Prostate gland (tissue), 2 donors: ENCODE measurements at regions not wholly inside any gene's neighbourhood (a gene's known extent, or its start where the extent isn't known, plus 50 kb on each side); places are given as distances from the start of the nearest gene placed in this dataset.

Experiments used
- DNase-seq: peaks from one replicate; pipeline ENCODE4 v3.0.0-alpha.2; 2019; ENCODE audit warnings: low spot score
- H3K27ac ChIP-seq, 2 donors: fragments of 200-600 bp; sonication (generic); 2 replicates each; pipeline ENCODE4 v1.5.1; 2017 to 2019
- H3K27me3 ChIP-seq: fragments of 200-600 bp; sonication (generic); replicated peaks from 2 replicates; pipeline ENCODE4 v1.5.1; 2019; ENCODE audit not compliant: insufficient read depth
- H3K36me3 ChIP-seq, 2 donors: fragments of 200-600 bp; sonication (generic); 1 replicate in 1 of 2; 2 replicates in 1 of 2; pipeline versions ENCODE4 v1.5.1 to v1.8.1; 2017 to 2019
- H3K4me1 ChIP-seq: fragments of 200-600 bp; sonication (generic); replicated peaks from 2 replicates; pipeline ENCODE4 v1.5.1; 2019
- H3K4me3 ChIP-seq, 2 donors: fragments of 200-600 bp; sonication (generic); 2 replicates each; pipeline ENCODE4 v1.5.1; 2017 to 2019
- H3K9me3 ChIP-seq: fragments of 200-600 bp; sonication (generic); 2 replicates; pipeline ENCODE4 v1.5.1; 2017
- CTCF ChIP-seq, 4 experiments: fragments of 200-600 bp in 2 of 4; fragments of 450-650 bp in 2 of 4; sonication (generic) in 2 of 4; IDR thresholded peaks; 1 replicate in 3 of 4; 2 replicates in 1 of 4; pipeline ENCODE4 v1.5.1; 2016 to 2019; ENCODE audit warnings: antibody characterized with exemption in 4 of 4, mild to moderate bottlenecking in 2 of 4, moderate library complexity in 2 of 4
- POLR2A ChIP-seq: fragments of 450-650 bp; IDR thresholded peaks from one replicate; pipeline ENCODE4 v1.6.1; 2016; ENCODE audit warnings: antibody characterized with exemption, mild to moderate bottlenecking
- POLR2AphosphoS5 ChIP-seq: sonication (generic); formaldehyde crosslinking; IDR thresholded peaks from one replicate; pipeline ENCODE4 v1.6.1; 2017; ENCODE audit warnings: antibody characterized with exemption
- WGBS: methylation state at CpG from one replicate; pipeline ENCODE4 v1.1.5; 2018; 5-methylcytosine and 5-hydroxymethylcytosine counted together
- intact Hi-C: fragments of 100-400 bp; cut with DNase I; formaldehyde crosslinking; loops from one replicate; pipeline ENCODE4 v1.14.2; 2022

DNA sequence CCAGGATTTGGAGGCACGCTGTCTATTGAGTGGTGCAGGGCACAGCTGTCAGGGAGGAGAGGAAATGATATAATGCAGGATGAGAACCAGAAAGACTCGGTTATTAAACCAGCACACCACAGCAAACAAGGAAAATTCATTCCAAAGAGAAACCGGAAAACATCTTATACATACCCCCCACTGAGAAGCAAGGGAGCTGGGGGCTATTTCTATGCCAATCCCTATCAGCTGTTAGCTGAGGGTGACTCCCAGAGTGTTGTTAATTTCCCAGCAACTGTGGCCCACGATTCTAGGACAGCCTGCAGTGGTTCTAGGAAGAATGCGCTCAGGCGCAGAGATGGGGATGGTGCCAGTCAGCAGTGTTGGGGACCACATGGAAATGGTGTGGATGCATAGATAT is 467.3 kb downstream of the PMP22 start:
- H3K27ac ChIP-seq, result no peak overlapping the region
- no peaks in the 10 kb centered on the region for H3K9me3 ChIP-seq
- H3K4me1 ChIP-seq, result peaks cover 9% of the 10 kb centered on the region
- WGBS, result 75% methylated on average over 6 of the region's 6 CpGs
- H3K4me3 ChIP-seq, result no peak overlapping the region
- intact Hi-C loops, result no loop called here
- TF ChIP-seq CTCF (IDR thresholded peaks at IDR 0.05) (no peak), POLR2A (no peak), POLR2AphosphoS5 (no peak)
- no peak for DNase-seq
- H3K27me3 ChIP-seq, result no peaks in the 10 kb centered on the region
- no peaks in the 10 kb centered on the region for H3K36me3 ChIP-seq

GRCh38 chr17:14797021-14797420 is 468.1 kb downstream of the PMP22 start:
- DNase-seq, result peak; percentile 27
- intact Hi-C loops, result no loop called here

GRCh38 chr17:14794961-14795360 is 470.2 kb downstream of the PMP22 start:
- no peak for TF ChIP-seq CTCF (IDR thresholded peaks at IDR 0.05)
- TF ChIP-seq POLR2A, result no peak
- TF ChIP-seq POLR2AphosphoS5, result no peak

More at GRCh38 chr17:14797021-14797420, 468.1 kb downstream of the PMP22 start:
- Histone ChIP-seq H3K36me3 (no peaks in the 10 kb centered on the region), H3K4me1 (peaks cover 9% of the 10 kb centered on the region), H3K27me3 (no peaks in the 10 kb centered on the region), H3K27ac (peak overlapping the region; percentile 38 to 73), H3K9me3 (no peaks in the 10 kb centered on the region), H3K4me3 (no peak overlapping the region)
- TF ChIP-seq CTCF (IDR thresholded peaks at IDR 0.05) (no peak), POLR2AphosphoS5 (peak; percentile 80)
- WGBS, result 47% methylated on average over 4 of the region's 4 CpGs

DNA sequence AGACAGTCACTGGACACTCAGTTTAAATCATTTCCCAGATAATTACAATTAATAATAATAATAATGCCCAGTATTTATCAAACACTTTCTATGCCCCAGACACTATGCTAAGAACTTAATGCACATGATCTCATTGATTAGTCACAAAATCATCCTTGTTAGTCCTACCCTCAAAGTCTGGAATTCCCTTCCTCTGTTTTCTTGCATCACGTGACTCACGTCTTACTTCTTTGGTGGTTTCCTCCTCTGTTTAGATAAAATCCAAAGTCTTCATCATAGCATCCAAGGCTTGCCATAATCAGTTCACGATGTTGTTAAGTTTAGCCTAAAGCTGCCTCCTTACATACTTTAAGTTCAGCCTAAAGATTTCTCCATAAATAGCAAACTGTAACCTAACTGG is 471.9 kb downstream of the PMP22 start:
- Histone ChIP-seq H3K4me1 (peaks cover 9% of the 10 kb centered on the region), H3K4me3 (no peak overlapping the region), H3K27ac (peak overlapping the region in 1 of 2 donors; percentile 70), H3K36me3 (no peaks in the 10 kb centered on the region), H3K27me3 (no peaks in the 10 kb centered on the region), H3K9me3 (no peaks in the 10 kb centered on the region)
- intact Hi-C loops, result no loop called here
- TF ChIP-seq POLR2AphosphoS5, result no peak
- TF ChIP-seq POLR2A, result no peak
- TF ChIP-seq CTCF (IDR thresholded peaks at IDR 0.05), result no peak
- 80% methylated on average over 3 of the region's 3 CpGs for WGBS
- DNase-seq, result no peak

More at GRCh38 chr17:14794961-14795360, 470.2 kb downstream of the PMP22 start:
- Histone ChIP-seq H3K27me3 (no peaks in the 10 kb centered on the region), H3K4me3 (no peak overlapping the region), H3K27ac (no peak overlapping the region), H3K36me3 (no peaks in the 10 kb centered on the region), H3K4me1 (peaks cover 9% of the 10 kb centered on the region), H3K9me3 (no peaks in the 10 kb centered on the region)
- no peak for DNase-seq
- WGBS, result 91% methylated on average over 1 of the region's 1 CpG
- intact Hi-C loops, result no loop called here

GRCh38 chr17:14792746-14793145 is 472.4 kb downstream of the PMP22 start:
- Histone ChIP-seq H3K4me1 (peaks cover 9% of the 10 kb centered on the region), H3K27ac (peak overlapping the region in 1 of 2 donors; percentile 70), H3K9me3 (no peaks in the 10 kb centered on the region), H3K4me3 (no peak overlapping the region), H3K36me3 (no peaks in the 10 kb centered on the region), H3K27me3 (no peaks in the 10 kb centered on the region)
- peak; percentile 80 for DNase-seq
- TF ChIP-seq POLR2A, result no peak
- TF ChIP-seq POLR2AphosphoS5, result peak; percentile 62
- 22% methylated on average over 10 of the region's 10 CpGs for WGBS
- intact Hi-C loops, result no loop called here
